ENCODE measurements at regions not wholly inside any gene's neighbourhood (a gene's known extent, or its start where the extent isn't known, plus 50 kb on each side); places are given as distances from the start of the nearest gene placed in this dataset.
A peak's percentile ranks its signal among the peaks of the same experiment; 100 is the strongest.

DNA sequence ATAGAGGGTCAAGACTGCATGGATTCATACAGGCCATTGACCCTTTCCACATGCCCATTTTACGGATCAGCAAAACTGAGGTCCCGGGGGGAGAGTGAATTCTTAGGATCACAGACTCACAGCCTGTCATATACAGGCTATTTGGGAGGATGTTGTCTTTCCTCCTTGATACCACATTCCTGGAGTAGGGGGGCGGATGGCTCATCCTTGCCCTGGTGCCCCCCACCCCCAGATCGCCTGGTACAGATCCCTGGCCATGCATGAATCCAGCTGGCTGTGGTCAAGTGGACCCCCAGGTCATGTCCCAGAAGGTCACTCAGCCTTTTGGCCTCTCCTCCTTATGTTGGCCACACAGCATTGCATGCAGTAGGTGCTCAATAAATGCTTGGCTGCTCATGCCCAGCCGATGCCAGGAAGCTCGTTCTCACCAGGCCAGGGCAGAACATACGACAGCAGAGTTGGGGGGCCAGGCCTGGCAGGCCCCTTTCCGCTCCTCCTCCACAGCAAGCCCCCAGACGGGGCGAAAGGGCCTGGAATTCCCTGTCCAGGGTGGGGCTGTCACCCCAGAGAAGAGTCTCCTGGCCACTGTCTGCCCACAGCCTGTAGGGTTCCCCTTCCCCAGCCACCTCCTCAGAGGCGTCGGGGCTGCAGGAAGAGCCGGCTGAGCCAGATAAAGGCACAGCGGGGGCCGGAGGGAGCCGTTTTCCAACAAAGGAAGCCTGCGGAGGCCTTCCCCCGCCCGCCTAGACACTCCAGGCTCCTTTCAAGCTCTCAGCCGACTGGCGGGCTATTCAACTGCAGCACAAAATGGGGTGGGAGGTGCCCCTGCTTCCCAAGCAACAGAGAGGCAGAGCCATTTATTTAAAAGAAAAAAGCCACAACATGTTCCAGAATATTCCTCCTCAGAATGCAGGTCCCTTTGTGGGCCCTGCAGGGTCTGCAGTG is 215.7 kb upstream of the CIBAR2 start:
- Histone ChIP-seq H3K4me1 (replicated peaks in 1 of 2) (peaks cover 8 to 29% of the 10 kb centered on the region in 2 donors), H3K27ac (peak overlapping the region in 2 of 5 donors; percentile 7 to 8), H3K4me3 (no peak overlapping the region), H3K27me3 (no peaks in the 10 kb centered on the region), H3K9me3 (replicated peaks in 1 of 3) (no peaks in the 10 kb centered on the region), H3K36me3 (replicated peaks in 1 of 2) (no peaks in the 10 kb centered on the region)
- intact Hi-C loops (cut with DNase I) = no loop called here
- TF ChIP-seq, protein P1, sequence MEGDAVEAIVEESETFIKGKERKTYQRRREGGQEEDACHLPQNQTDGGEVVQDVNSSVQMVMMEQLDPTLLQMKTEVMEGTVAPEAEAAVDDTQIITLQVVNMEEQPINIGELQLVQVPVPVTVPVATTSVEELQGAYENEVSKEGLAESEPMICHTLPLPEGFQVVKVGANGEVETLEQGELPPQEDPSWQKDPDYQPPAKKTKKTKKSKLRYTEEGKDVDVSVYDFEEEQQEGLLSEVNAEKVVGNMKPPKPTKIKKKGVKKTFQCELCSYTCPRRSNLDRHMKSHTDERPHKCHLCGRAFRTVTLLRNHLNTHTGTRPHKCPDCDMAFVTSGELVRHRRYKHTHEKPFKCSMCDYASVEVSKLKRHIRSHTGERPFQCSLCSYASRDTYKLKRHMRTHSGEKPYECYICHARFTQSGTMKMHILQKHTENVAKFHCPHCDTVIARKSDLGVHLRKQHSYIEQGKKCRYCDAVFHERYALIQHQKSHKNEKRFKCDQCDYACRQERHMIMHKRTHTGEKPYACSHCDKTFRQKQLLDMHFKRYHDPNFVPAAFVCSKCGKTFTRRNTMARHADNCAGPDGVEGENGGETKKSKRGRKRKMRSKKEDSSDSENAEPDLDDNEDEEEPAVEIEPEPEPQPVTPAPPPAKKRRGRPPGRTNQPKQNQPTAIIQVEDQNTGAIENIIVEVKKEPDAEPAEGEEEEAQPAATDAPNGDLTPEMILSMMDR (IDR thresholded peaks at IDR 0.05) = no peak
- TF ChIP-seq POLR2A (IDR thresholded peaks at IDR 0.05) = no peak
- 62 to 75% (median 63%) methylated on average over 6 to 21 of the region's 21 CpGs for WGBS, 4 donors
- peak in 1 of 7 donors; percentile 57 for DNase-seq

DNA sequence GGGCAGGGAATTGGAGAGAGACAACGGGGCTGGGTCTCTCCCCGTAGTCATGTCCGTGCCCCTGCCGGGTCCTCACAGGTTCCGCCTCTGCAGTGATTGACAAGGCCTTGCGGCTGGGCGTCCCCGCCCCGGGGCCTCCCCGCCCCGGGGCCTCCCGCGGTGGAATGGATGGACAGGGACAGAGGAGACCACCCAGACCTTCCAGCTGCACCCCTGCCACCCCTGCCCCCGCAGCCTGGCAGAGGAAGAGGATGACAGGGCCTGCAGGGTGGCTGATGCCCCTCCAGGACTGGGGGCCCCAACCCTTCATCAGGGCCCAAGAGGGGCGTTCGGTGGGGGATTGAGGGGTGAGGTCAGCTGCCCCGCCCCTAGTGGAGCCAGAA is 216.4 kb upstream of the CIBAR2 start:
- H3K27ac ChIP-seq = no peak overlapping the region
- H3K4me1 ChIP-seq (replicated peaks in 1 of 2) = peaks cover 1 to 23% of the 10 kb centered on the region in 2 donors
- no peak for DNase-seq
- intact Hi-C loops (cut with DNase I) = no loop called here
- H3K9me3 ChIP-seq (replicated peaks in 1 of 3) = no peaks in the 10 kb centered on the region
- WGBS, 4 donors = 46 to 60% (median 52%) methylated on average over 3 to 17 of the region's 17 CpGs
- H3K27me3 ChIP-seq = no peaks in the 10 kb centered on the region
- H3K36me3 ChIP-seq (replicated peaks in 1 of 2) = no peaks in the 10 kb centered on the region
- no peak overlapping the region for H3K4me3 ChIP-seq
- TF ChIP-seq, protein P1 (IDR thresholded peaks at IDR 0.05) = no peak
- TF ChIP-seq POLR2A (IDR thresholded peaks at IDR 0.05) = no peak

DNA sequence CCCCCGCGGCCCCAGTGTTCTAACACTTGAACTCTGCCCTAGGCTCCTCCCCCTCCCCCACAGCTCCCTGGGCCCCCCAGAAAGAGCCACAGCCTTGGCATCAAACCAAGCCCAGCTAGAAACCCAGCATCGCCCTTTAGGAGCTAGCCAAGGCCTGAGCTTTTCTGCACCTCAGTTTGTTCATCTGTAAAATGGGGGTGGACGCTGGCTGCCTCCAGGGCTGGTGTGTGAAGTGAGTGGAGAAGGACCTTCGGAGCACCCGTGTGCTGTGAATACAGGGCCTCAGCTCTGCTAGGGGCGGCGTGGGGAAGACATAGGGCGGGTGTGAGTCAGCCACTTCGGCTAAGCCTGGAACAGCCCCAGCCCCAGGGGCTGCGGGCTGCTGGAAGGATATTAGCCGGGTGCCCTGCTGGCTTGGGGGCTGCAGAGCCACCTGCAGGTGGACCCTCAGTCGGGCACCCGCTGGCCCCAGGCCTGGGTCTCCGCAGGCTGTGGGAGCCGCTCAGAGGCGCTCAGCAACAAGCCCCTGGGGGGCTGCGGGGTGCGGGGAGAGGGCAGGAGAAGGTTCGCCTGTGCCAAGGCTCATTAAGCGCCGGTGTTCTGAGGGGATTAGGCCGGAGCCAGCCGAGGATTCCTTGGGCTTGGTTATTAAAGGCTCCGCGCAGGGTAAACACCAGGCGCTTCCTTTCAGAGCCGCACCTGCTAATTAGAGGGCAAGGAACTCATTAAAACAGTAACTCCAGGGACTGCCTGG is 217.0 kb upstream of the CIBAR2 start:
- Histone ChIP-seq H3K36me3 (replicated peaks in 1 of 2) (no peaks in the 10 kb centered on the region), H3K4me3 (no peak overlapping the region), H3K9me3 (replicated peaks in 1 of 3) (no peaks in the 10 kb centered on the region), H3K4me1 (replicated peaks in 1 of 2) (peaks cover 0 to 25% of the 10 kb centered on the region in 2 donors), H3K27me3 (no peaks in the 10 kb centered on the region), H3K27ac (no peak overlapping the region)
- WGBS, 4 donors = 57 to 69% (median 62%) methylated on average over 12 to 28 of the region's 28 CpGs
- intact Hi-C loops (cut with DNase I) = no loop called here
- TF ChIP-seq POLR2A (IDR thresholded peaks at IDR 0.05) = no peak
- TF ChIP-seq, protein P1 (IDR thresholded peaks at IDR 0.05) = no peak
- no peak for DNase-seq

DNA sequence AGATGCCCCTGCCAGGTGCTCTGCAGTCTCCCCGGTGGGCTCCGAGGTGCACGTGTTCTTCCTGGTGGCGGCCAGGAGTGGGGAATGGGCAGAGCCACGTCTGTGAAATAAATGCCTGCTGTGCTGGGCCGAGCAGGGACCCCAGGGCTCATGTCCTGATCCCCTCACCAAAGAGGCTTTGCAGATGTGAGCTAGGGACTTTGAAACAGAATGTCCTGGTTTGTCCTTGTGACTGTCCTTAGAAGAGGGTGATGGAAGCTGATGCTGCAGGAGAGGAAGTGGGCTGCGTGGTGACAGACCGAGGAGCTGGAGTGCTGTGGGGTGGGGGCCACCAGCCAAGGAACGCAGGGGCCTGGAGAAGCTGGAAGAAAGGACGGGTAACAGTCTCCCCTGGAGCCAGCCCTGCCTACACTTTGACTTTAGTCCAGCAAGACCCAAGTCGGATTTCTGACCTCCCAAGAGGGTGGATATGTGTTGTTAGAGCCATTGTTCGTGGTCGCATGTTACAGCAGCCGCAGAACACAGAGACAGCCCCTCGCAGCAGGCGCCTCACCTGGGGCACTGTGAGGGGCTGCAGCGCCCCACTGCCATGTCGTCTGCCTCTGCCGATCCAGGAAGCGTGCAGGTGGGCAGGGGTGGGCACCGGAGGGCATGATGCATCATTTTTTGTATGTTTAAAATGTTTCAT is 217.9 kb upstream of the CIBAR2 start:
- no peak for DNase-seq
- intact Hi-C loops (cut with DNase I) = no loop called here
- Histone ChIP-seq H3K27ac (peak overlapping the region in 2 of 5 donors; percentile 1 to 19), H3K27me3 (no peaks in the 10 kb centered on the region), H3K4me1 (replicated peaks in 1 of 2) (peaks cover 0 to 33% of the 10 kb centered on the region in 2 donors), H3K9me3 (replicated peaks in 1 of 3) (no peaks in the 10 kb centered on the region), H3K4me3 (no peak overlapping the region), H3K36me3 (replicated peaks in 1 of 2) (no peaks in the 10 kb centered on the region)
- WGBS, 4 donors = 51 to 57% (median 55%) methylated on average over 14 to 21 of the region's 21 CpGs
- TF ChIP-seq, protein P1 (IDR thresholded peaks at IDR 0.05) = no peak
- no peak for TF ChIP-seq POLR2A (IDR thresholded peaks at IDR 0.05)
